ENCODE measurements at regions not wholly inside any gene's neighbourhood (a gene's known extent, or its start where the extent isn't known, plus 50 kb on each side); places are given as distances from the start of the nearest gene placed in this dataset.
"Not testable (repeated sequence)": the region's sequence is repeated elsewhere in the genome, so short reads cannot be mapped to it uniquely, and the experiment has no call there.

GRCh38 chr4:29375716-29376115 lies 1344.5 kb upstream of the PCDH7 start:
- no peak for TF ChIP-seq TAF1 (IDR thresholded peaks at IDR 0.05; ENCODE audit: borderline replicate concordance, low read depth, low read length)
- TF ChIP-seq POLR2A (IDR thresholded peaks at IDR 0.05; ENCODE audit: low read depth, low read length) = no peak
- TF ChIP-seq POLR2AphosphoS5 (IDR thresholded peaks at IDR 0.05; ENCODE audit: low read depth, low read length) = no peak
- DNase-seq (ENCODE audit: insufficient read length) = no peak
- no peak for FAIRE-seq

GRCh38 chr4:29378237-29378636 lies 1341.9 kb upstream of the PCDH7 start:
- not testable (repeated sequence) for FAIRE-seq; DNase-seq (ENCODE audit: insufficient read length)

GRCh38 chr4:29390921-29391320 lies 1329.2 kb upstream of the PCDH7 start:
- FAIRE-seq (no peak), DNase-seq (ENCODE audit: insufficient read length) (no peak)
- TF ChIP-seq POLR2AphosphoS5 (IDR thresholded peaks at IDR 0.05; ENCODE audit: low read depth, low read length) (no peak), POLR2A (IDR thresholded peaks at IDR 0.05; ENCODE audit: low read depth, low read length) (no peak)

GRCh38 chr4:29405116-29405515 lies 1315.1 kb upstream of the PCDH7 start:
- TF ChIP-seq POLR2AphosphoS5 (IDR thresholded peaks at IDR 0.05; ENCODE audit: low read depth, low read length) (no peak), TAF1 (IDR thresholded peaks at IDR 0.05; ENCODE audit: borderline replicate concordance, low read depth, low read length) (no peak), POLR2A (IDR thresholded peaks at IDR 0.05; ENCODE audit: low read depth, low read length) (no peak)
- no peak for DNase-seq (ENCODE audit: insufficient read length)
- FAIRE-seq = no peak

GRCh38 chr4:29415771-29416170 lies 1304.4 kb upstream of the PCDH7 start:
- TF ChIP-seq POLR2AphosphoS5 (IDR thresholded peaks at IDR 0.05; ENCODE audit: low read depth, low read length) (no peak), TAF1 (IDR thresholded peaks at IDR 0.05; ENCODE audit: borderline replicate concordance, low read depth, low read length) (no peak), POLR2A (IDR thresholded peaks at IDR 0.05; ENCODE audit: low read depth, low read length) (no peak)
- FAIRE-seq (no peak), DNase-seq (ENCODE audit: insufficient read length) (no peak)

- DNase-seq (ENCODE audit: insufficient read length) = no peak
- no peak for FAIRE-seq
- TF ChIP-seq POLR2A (IDR thresholded peaks at IDR 0.05; ENCODE audit: low read depth, low read length) = no peak
- no peak for TF ChIP-seq POLR2AphosphoS5 (IDR thresholded peaks at IDR 0.05; ENCODE audit: low read depth, low read length)
- no peak for TF ChIP-seq TAF1 (IDR thresholded peaks at IDR 0.05; ENCODE audit: borderline replicate concordance, low read depth, low read length)
Measured at GRCh38 chr4:29423836-29424721, 1296.1 kb upstream of the PCDH7 start.

- FAIRE-seq = no peak
- DNase-seq (ENCODE audit: insufficient read length) = no peak
Measured at GRCh38 chr4:29453303-29453820, 1266.8 kb upstream of the PCDH7 start.

GRCh38 chr4:29459926-29460325 lies 1260.2 kb upstream of the PCDH7 start:
- TF ChIP-seq POLR2A (IDR thresholded peaks at IDR 0.05; ENCODE audit: low read depth, low read length) (no peak), POLR2AphosphoS5 (IDR thresholded peaks at IDR 0.05; ENCODE audit: low read depth, low read length) (no peak), TAF1 (IDR thresholded peaks at IDR 0.05; ENCODE audit: borderline replicate concordance, low read depth, low read length) (no peak)
- DNase-seq (ENCODE audit: insufficient read length) (no peak), FAIRE-seq (no peak)

More at GRCh38 chr4:29453303-29453820, 1266.8 kb upstream of the PCDH7 start:
- TF ChIP-seq POLR2A (IDR thresholded peaks at IDR 0.05; ENCODE audit: low read depth, low read length) = no peak
- TF ChIP-seq TAF1 (IDR thresholded peaks at IDR 0.05; ENCODE audit: borderline replicate concordance, low read depth, low read length) = no peak
- no peak for TF ChIP-seq POLR2AphosphoS5 (IDR thresholded peaks at IDR 0.05; ENCODE audit: low read depth, low read length)

GRCh38 chr4:29467044-29467717 lies 1253.0 kb upstream of the PCDH7 start:
- FAIRE-seq (no peak), DNase-seq (ENCODE audit: insufficient read length) (no peak)
- no peak for TF ChIP-seq TAF1 (IDR thresholded peaks at IDR 0.05; ENCODE audit: borderline replicate concordance, low read depth, low read length)
- TF ChIP-seq POLR2A (IDR thresholded peaks at IDR 0.05; ENCODE audit: low read depth, low read length) = no peak
- TF ChIP-seq POLR2AphosphoS5 (IDR thresholded peaks at IDR 0.05; ENCODE audit: low read depth, low read length) = no peak
